ENCODE measurements at regions not wholly inside any gene's neighbourhood (a gene's known extent, or its start where the extent isn't known, plus 50 kb on each side); places are given as distances from the start of the nearest gene placed in this dataset.

DNA sequence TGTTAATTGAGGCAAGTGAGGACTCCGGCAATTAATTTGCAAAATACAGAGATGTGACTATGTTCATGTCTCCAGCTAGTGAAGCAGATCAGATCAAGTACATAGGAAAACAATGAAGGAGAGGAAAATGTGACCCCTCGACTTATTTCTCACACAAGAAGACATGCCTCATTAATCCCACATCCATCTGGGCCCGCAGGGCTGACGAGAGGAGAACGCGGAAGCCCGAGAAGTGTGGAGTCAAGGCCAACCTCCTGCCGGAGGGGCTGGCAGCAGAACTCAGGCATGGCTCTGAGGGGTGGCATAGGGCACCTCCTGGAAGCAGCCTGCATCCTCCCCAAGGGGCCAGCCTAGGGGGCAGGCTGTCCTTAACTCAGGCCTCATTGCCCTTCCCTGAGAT lies 54.4 kb downstream of the ZNF503 start:
- DNase-seq (ENCODE audit: low read depth, low spot score), result no peak

- no peak for DNase-seq (ENCODE audit: low read depth, low spot score)
Observed at GRCh38 chr10:75345738-75346137, 55.8 kb downstream of the ZNF503 start.

- DNase-seq (ENCODE audit: low read depth, low spot score), result no peak
Observed at GRCh38 chr10:75344170-75344569, 57.4 kb downstream of the ZNF503 start.

DNA sequence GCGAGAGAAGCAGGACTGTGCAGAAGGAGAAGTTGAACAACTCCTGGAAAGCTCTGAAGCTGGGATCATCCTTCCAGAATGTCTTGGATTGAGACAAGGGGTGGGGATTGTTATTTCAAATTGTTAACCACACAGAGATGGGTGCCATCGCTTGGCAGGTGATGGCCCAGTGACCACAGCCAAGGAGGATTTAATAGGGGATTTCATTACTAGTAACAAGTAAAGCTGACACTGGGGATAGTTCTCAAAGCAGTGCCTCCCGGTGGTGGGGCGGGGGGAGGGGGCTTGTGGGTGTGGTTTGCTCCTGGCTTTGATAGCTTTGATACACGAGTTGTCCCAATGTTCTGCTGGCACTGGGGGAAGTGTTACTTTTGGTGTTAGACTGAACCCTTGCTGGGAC lies 59.2 kb downstream of the ZNF503 start:
- DNase-seq (ENCODE audit: low read depth, low spot score), result no peak

DNA sequence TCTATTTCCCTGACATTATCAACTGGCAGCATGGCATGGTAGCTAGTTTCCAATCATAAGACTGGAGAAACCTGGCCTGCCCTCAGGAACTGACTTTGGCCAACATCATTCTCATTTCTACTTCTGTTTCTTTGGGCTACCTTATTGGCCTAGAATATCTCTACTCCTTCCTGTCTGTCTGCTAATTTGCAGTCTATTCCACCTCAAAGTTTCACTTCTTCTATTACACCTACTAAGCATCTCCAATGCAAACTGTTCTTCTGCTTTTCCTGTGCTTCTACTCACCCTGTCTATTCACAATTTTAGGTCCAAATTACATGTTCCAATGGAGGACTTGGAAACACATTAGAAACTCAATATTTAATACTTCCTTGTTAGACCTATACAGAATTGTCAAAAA lies 65.6 kb downstream of the ZNF503 start:
- DNase-seq (ENCODE audit: low read depth, low spot score), result no peak

DNA sequence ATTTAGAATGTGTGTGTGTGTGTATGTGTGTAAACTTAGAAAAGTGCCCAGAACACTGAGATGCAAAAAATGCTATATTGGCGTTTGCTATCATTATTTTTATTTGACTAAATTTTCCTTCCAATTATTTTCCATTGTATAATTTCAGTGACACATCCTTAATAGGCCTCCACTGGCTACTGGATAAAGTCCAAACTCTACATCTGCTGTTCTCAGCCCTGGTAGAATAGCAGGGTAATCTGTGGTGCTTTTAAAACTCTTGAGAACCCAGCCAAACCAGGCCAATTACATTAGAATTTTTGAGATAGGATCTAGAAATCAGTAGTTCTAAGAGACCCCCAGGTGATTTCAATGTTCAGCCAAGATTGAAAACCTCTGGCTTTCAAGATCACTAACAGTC lies 66.4 kb downstream of the ZNF503 start:
- DNase-seq (ENCODE audit: low read depth, low spot score), result no peak

GRCh38 chr10:75334720-75335119 lies 66.8 kb downstream of the ZNF503 start:
- DNase-seq (ENCODE audit: low read depth, low spot score), result no peak

DNA sequence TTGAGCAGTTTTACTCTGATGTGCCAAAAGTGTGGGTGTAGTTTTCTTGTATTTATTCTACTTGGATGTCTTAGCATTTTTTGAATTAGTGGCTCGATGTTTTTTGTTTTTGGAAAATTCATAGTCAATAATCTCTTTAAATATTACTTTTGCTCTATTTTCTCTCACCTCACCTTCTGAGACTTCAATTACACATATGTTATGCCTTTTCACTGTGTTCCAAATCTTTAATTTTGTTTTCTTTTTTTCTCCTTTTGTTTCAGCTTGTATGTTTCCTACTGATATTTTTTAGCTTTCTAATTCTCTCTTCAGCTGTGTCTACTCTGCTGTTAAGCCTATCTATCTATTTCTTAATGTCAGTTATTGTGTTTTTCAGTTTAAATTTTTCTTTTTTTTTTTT lies 69.5 kb downstream of the ZNF503 start:
- DNase-seq (ENCODE audit: low read depth, low spot score), result no peak

- DNase-seq (ENCODE audit: low read depth, low spot score), result no peak
Observed at GRCh38 chr10:75331081-75331480, 70.5 kb downstream of the ZNF503 start.

GRCh38 chr10:75329190-75329745 lies 72.3 kb downstream of the ZNF503 start:
- no peak for DNase-seq (ENCODE audit: low read depth, low spot score)

DNA sequence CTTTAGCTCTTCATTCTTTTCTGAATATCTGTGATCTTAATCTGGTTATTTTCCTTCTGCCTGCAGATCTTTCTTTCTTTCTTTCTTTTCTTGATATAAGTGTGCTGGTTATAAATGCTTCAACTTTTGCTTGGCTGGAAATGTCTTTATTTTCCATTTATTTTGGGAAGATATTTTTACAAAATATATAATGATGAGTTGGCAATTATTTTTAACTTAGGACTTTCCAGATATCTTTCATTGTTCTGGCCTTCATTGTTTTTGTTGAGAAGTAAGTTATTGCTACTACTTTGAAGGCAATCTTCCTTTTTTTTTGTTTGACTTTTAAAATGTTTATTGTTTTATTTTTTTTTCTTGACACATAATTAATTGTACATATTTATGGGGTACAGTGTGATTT lies 75.3 kb downstream of the ZNF503 start:
- DNase-seq (ENCODE audit: low read depth, low spot score), result no peak

- DNase-seq (ENCODE audit: low read depth, low spot score), result no peak
Observed at GRCh38 chr10:75319274-75319673, 82.3 kb downstream of the ZNF503 start.

- DNase-seq (ENCODE audit: low read depth, low spot score), result no peak
Observed at GRCh38 chr10:75314570-75314969, 78.8 kb upstream of the COMTD1 start.

GRCh38 chr10:75312440-75312839 lies 76.7 kb upstream of the COMTD1 start:
- DNase-seq (ENCODE audit: low read depth, low spot score), result no peak

- no peak for DNase-seq (ENCODE audit: low read depth, low spot score)
Observed at GRCh38 chr10:75305675-75306074, 69.9 kb upstream of the COMTD1 start.

- DNase-seq (ENCODE audit: low read depth, low spot score), result no peak
Observed at GRCh38 chr10:75304741-75305390, 69.1 kb upstream of the COMTD1 start.

- DNase-seq (ENCODE audit: low read depth, low spot score), result no peak
Observed at GRCh38 chr10:75304313-75304712, 68.6 kb upstream of the COMTD1 start.

- DNase-seq (ENCODE audit: low read depth, low spot score), result no peak
Observed at GRCh38 chr10:75303045-75303777, 67.5 kb upstream of the COMTD1 start.

GRCh38 chr10:75302029-75302428 lies 66.3 kb upstream of the COMTD1 start:
- no peak for DNase-seq (ENCODE audit: low read depth, low spot score)

GRCh38 chr10:75297021-75297599 lies 61.4 kb upstream of the COMTD1 start:
- DNase-seq (ENCODE audit: low read depth, low spot score), result no peak

- DNase-seq (ENCODE audit: low read depth, low spot score), result no peak
Observed at GRCh38 chr10:75295868-75296441, 60.2 kb upstream of the COMTD1 start.

Data from brain pericyte (primary cell).